Stimulated activated naive CD4-positive, alpha-beta T cell treated with Interleukin-2 at 50 U/mL for 16 hours (primary cell): ENCODE measurements at regions not wholly inside any gene's neighbourhood (a gene's known extent, or its start where the extent isn't known, plus 50 kb on each side); places are given as distances from the start of the nearest gene placed in this dataset.
"Not testable (repeated sequence)": the region's sequence is repeated elsewhere in the genome, so short reads cannot be mapped to it uniquely, and the experiment has no call there.

ENCODE experiments used
- DNase-seq: peaks from one replicate; lab custom pipeline; 2025; lab: John Stamatoyannopoulos, UW

GRCh38 chr10:8778713-8779112 is 724.2 kb downstream of the GATA3 start:
- DNase-seq, result no peak

GRCh38 chr10:8787649-8788048 is 733.2 kb downstream of the GATA3 start:
- DNase-seq, result no peak

- no peak for DNase-seq
Measured at GRCh38 chr10:8790390-8790789, 735.9 kb downstream of the GATA3 start.

GRCh38 chr10:8794860-8795259 is 740.4 kb downstream of the GATA3 start:
- DNase-seq, result no peak

- no peak for DNase-seq
Measured at GRCh38 chr10:8800426-8800825, 745.9 kb downstream of the GATA3 start.

GRCh38 chr10:8803992-8804391 is 749.5 kb downstream of the GATA3 start:
- no peak for DNase-seq

- no peak for DNase-seq
Measured at GRCh38 chr10:8810677-8811076, 756.2 kb downstream of the GATA3 start.

- no peak for DNase-seq
Measured at GRCh38 chr10:8811201-8811600, 756.7 kb downstream of the GATA3 start.

- DNase-seq, result no peak
Measured at GRCh38 chr10:8815969-8816368, 761.5 kb downstream of the GATA3 start.

GRCh38 chr10:8817299-8817698 is 762.8 kb downstream of the GATA3 start:
- no peak for DNase-seq

- no peak for DNase-seq
Measured at GRCh38 chr10:8825611-8826010, 771.1 kb downstream of the GATA3 start.

GRCh38 chr10:8829592-8829991 is 775.1 kb downstream of the GATA3 start:
- no peak for DNase-seq

GRCh38 chr10:8830048-8830447 is 775.6 kb downstream of the GATA3 start:
- DNase-seq, result no peak

- DNase-seq, result no peak
Measured at GRCh38 chr10:8830876-8831275, 776.4 kb downstream of the GATA3 start.

GRCh38 chr10:8835453-8836167 is 781.1 kb downstream of the GATA3 start:
- DNase-seq, result no peak

- DNase-seq, result no peak
Measured at GRCh38 chr10:8840356-8840755, 785.9 kb downstream of the GATA3 start.

- no peak for DNase-seq
Measured at GRCh38 chr10:8844141-8844540, 789.7 kb downstream of the GATA3 start.

- DNase-seq, result no peak
Measured at GRCh38 chr10:8852546-8852945, 798.1 kb downstream of the GATA3 start.

GRCh38 chr10:8853048-8853447 is 798.6 kb downstream of the GATA3 start:
- no peak for DNase-seq

- not testable (repeated sequence) for DNase-seq
Measured at GRCh38 chr10:8868924-8869323, 814.4 kb downstream of the GATA3 start.

GRCh38 chr10:8873310-8873709 is 818.8 kb downstream of the GATA3 start:
- no peak for DNase-seq

- DNase-seq, result no peak
Measured at GRCh38 chr10:8874268-8874667, 819.8 kb downstream of the GATA3 start.

- DNase-seq, result no peak
Measured at GRCh38 chr10:8874972-8875371, 820.5 kb downstream of the GATA3 start.

GRCh38 chr10:8876171-8876570 is 821.7 kb downstream of the GATA3 start:
- DNase-seq, result no peak
